ENCODE measurements at regions not wholly inside any gene's neighbourhood (a gene's known extent, or its start where the extent isn't known, plus 50 kb on each side); places are given as distances from the start of the nearest gene placed in this dataset.

DNA sequence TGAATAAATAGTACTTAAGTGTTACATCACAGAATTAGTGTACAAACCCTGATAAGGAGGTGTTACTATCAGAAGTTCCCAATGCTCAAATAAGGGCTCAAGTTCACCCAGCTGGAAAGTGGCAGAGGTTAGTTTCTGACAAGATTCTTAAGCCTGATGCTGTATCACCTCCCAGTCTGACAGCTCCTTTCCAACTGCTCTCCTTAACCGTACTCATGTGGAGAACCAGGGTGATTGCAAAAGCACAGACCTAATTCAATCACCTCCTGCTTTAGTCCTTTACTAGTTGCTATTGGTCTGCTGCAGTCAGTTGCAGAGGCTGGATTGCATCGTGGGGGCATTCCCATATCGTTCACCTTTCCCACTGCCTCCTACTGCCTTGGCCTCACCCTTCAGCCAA is 100.4 kb upstream of the ZNF618 start:
- H3K27me3 ChIP-seq (ENCODE audit: insufficient read depth, low read length, poor library complexity, severe bottlenecking) = no peaks in the 10 kb centered on the region

DNA sequence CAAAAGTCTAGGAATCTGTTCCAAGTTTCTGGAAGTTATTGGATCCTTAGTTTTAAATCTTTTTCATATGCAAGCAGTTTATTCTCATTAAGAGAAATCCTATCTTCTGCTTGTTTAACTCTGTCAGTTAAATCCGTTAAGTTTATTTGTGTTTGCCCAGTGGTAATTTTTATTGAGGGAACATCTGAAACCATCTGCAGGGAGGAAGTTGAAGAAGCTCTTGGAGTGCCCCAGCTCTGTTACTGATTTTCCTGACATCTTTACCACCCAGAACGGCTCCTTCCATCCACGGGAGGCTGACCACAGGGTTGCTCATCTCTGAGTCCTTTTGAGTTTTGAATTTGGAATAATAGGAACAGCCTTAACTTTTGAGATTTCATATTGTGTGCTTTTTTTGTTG is 99.9 kb upstream of the ZNF618 start:
- Histone ChIP-seq H3K4me2 (ENCODE audit: low read depth, low read length, poor library complexity, severe bottlenecking) (no peak overlapping the region), H3K27me3 (ENCODE audit: insufficient read depth, low read length, poor library complexity, severe bottlenecking) (no peaks in the 10 kb centered on the region), H3K9me2 (replicated peaks; ENCODE audit: low read depth, low read length) (no peaks in the 10 kb centered on the region), H3K4me1 (ENCODE audit: insufficient read depth, low read length, poor library complexity, severe bottlenecking) (no peaks in the 10 kb centered on the region), H3K79me2 (ENCODE audit: insufficient read depth, low read length) (no peaks in the 10 kb centered on the region), H3K36me3 (ENCODE audit: insufficient read depth, low read length) (no peaks in the 10 kb centered on the region), H3K4me3 (ENCODE audit: low read length, poor library complexity, severe bottlenecking) (no peak overlapping the region), H3K9me3 (ENCODE audit: insufficient read depth, low read depth, low read length) (no peaks in the 10 kb centered on the region), H3F3A (ENCODE audit: low read depth) (no peaks in the 10 kb centered on the region), H4K20me1 (ENCODE audit: insufficient read depth, low read length, poor library complexity, severe bottlenecking) (no peaks in the 10 kb centered on the region), H3K9ac (ENCODE audit: low read depth, low read length, poor library complexity, severe bottlenecking) (no peak overlapping the region), H2AFZ (ENCODE audit: low read length) (no peak overlapping the region)
- TF ChIP-seq CTCF (conservative IDR thresholded peaks at IDR 0.05; ENCODE audit: low read length) (no peak), EZH2phosphoT487 (IDR thresholded peaks at IDR 0.05; ENCODE audit: borderline replicate concordance) (no peak)

More for the DNA sequence above, 100.4 kb upstream of the ZNF618 start:
- no peaks in the 10 kb centered on the region for H3K36me3 ChIP-seq (ENCODE audit: insufficient read depth, low read length)
- no peaks in the 10 kb centered on the region for H3K9me3 ChIP-seq (ENCODE audit: insufficient read depth, low read depth, low read length)
- no peaks in the 10 kb centered on the region for H4K20me1 ChIP-seq (ENCODE audit: insufficient read depth, low read length, poor library complexity, severe bottlenecking)
- no peak overlapping the region for H3K4me3 ChIP-seq (ENCODE audit: low read length, poor library complexity, severe bottlenecking)
- H3K4me2 ChIP-seq (ENCODE audit: low read depth, low read length, poor library complexity, severe bottlenecking) = no peak overlapping the region
- H2AFZ ChIP-seq (ENCODE audit: low read length) = no peak overlapping the region
- no peak for TF ChIP-seq CTCF (conservative IDR thresholded peaks at IDR 0.05; ENCODE audit: low read length)
- no peak for TF ChIP-seq EZH2phosphoT487 (IDR thresholded peaks at IDR 0.05; ENCODE audit: borderline replicate concordance)
- no peaks in the 10 kb centered on the region for H3K79me2 ChIP-seq (ENCODE audit: insufficient read depth, low read length)
- no peaks in the 10 kb centered on the region for H3F3A ChIP-seq (ENCODE audit: low read depth)
- no peaks in the 10 kb centered on the region for H3K4me1 ChIP-seq (ENCODE audit: insufficient read depth, low read length, poor library complexity, severe bottlenecking)
- H3K9ac ChIP-seq (ENCODE audit: low read depth, low read length, poor library complexity, severe bottlenecking) = no peak overlapping the region
- H3K9me2 ChIP-seq (replicated peaks; ENCODE audit: low read depth, low read length) = no peaks in the 10 kb centered on the region

DNA sequence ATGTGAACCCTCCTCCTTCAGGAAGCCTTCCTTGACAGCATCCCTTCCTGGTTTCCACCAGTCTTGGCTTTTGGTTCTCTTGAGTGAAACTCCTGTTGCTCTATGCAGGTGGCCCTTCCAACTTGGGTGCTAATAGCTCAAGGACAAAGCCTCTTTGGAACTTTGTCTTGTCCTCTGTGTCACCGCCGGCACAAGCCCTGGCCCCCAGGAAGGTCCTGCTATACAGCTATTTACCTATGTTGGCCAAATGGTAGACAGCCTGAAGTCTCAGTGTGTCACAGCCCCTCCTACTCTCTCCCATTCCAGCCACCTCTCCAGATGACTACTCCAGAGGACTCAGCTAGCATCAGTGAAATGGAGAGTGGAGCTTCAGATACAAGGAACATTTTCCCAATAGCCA is 94.7 kb upstream of the ZNF618 start:
- no peaks in the 10 kb centered on the region for H3K27me3 ChIP-seq (ENCODE audit: insufficient read depth, low read length, poor library complexity, severe bottlenecking)
- no peaks in the 10 kb centered on the region for H3F3A ChIP-seq (ENCODE audit: low read depth)
- H3K4me1 ChIP-seq (ENCODE audit: insufficient read depth, low read length, poor library complexity, severe bottlenecking) = no peaks in the 10 kb centered on the region
- no peaks in the 10 kb centered on the region for H3K36me3 ChIP-seq (ENCODE audit: insufficient read depth, low read length)
- no peak overlapping the region for H3K4me3 ChIP-seq (ENCODE audit: low read length, poor library complexity, severe bottlenecking)
- H3K9me2 ChIP-seq (replicated peaks; ENCODE audit: low read depth, low read length) = no peaks in the 10 kb centered on the region
- H3K4me2 ChIP-seq (ENCODE audit: low read depth, low read length, poor library complexity, severe bottlenecking) = no peak overlapping the region
- H3K9ac ChIP-seq (ENCODE audit: low read depth, low read length, poor library complexity, severe bottlenecking) = no peak overlapping the region
- H2AFZ ChIP-seq (ENCODE audit: low read length) = no peak overlapping the region
- TF ChIP-seq EZH2phosphoT487 (IDR thresholded peaks at IDR 0.05; ENCODE audit: borderline replicate concordance) = no peak
- no peak for TF ChIP-seq CTCF (conservative IDR thresholded peaks at IDR 0.05; ENCODE audit: low read length)
- H3K9me3 ChIP-seq (ENCODE audit: insufficient read depth, low read depth, low read length) = no peaks in the 10 kb centered on the region
- H3K79me2 ChIP-seq (ENCODE audit: insufficient read depth, low read length) = no peaks in the 10 kb centered on the region
- H4K20me1 ChIP-seq (ENCODE audit: insufficient read depth, low read length, poor library complexity, severe bottlenecking) = no peaks in the 10 kb centered on the region
